Liver (tissue), 8 donors: ENCODE measurements at regions not wholly inside any gene's neighbourhood (a gene's known extent, or its start where the extent isn't known, plus 50 kb on each side); places are given as distances from the start of the nearest gene placed in this dataset.

Source experiments
- DNase-seq: peaks from one replicate; pipeline ENCODE4 v3.0.0-alpha.2; 2017; ENCODE audit warnings: low spot score
- H3K27ac ChIP-seq, 2 donors: one replicate each; pipeline ENCODE4 v1.7.0; 2013; ENCODE audit warnings: inconsistent platforms in 2 of 2, low read length in 2 of 2, control low read depth in 1 of 2, low read depth in 1 of 2, mild to moderate bottlenecking in 1 of 2
- H3K27me3 ChIP-seq, 4 donors: one replicate each; pipeline versions ENCODE4 v1.6.1 to v1.7.0; 2013; ENCODE audit warnings: low read length in 3 of 4, inconsistent platforms in 1 of 4, mild to moderate bottlenecking in 1 of 4, moderate library complexity in 1 of 4; ENCODE audit not compliant: control insufficient read depth in 4 of 4, insufficient read depth in 4 of 4
- H3K36me3 ChIP-seq, 4 donors: one replicate each; pipeline versions ENCODE4 v1.6.1 to v1.7.0; 2013; ENCODE audit warnings: low read length in 3 of 4, mild to moderate bottlenecking in 3 of 4, low read depth in 1 of 4, moderate library complexity in 1 of 4; ENCODE audit not compliant: control insufficient read depth in 4 of 4, insufficient read depth in 3 of 4
- H3K4me1 ChIP-seq, 4 donors: one replicate each; pipeline versions ENCODE4 v1.6.1 to v1.7.0; 2013; ENCODE audit warnings: low read length in 3 of 4, mild to moderate bottlenecking in 3 of 4, moderate library complexity in 1 of 4; ENCODE audit not compliant: control insufficient read depth in 4 of 4, insufficient read depth in 4 of 4
- H3K4me3 ChIP-seq, 3 donors: one replicate each; pipeline versions ENCODE4 v1.6.1 to v1.7.0; 2013; ENCODE audit warnings: low read length in 3 of 3, control low read depth in 1 of 3, low read depth in 1 of 3, mild to moderate bottlenecking in 1 of 3
- H3K9ac ChIP-seq, 2 donors: one replicate each; pipeline ENCODE4 v1.7.0; 2013; ENCODE audit warnings: low read length in 2 of 2, mild to moderate bottlenecking in 2 of 2, moderate library complexity in 2 of 2, control low read depth in 1 of 2, low read depth in 1 of 2
- H3K9me3 ChIP-seq, 4 donors: one replicate each; pipeline versions ENCODE4 v1.6.1 to v1.7.0; 2013; ENCODE audit warnings: low read length in 3 of 4; ENCODE audit not compliant: control insufficient read depth in 4 of 4
- EGR1 ChIP-seq, 2 donors: IDR thresholded peaks; 2 replicates each; pipeline ENCODE4 v1.6.1; 2016 to 2018; ENCODE audit warnings: antibody characterized with exemption in 2 of 2, low read depth in 2 of 2
- FOXA1 ChIP-seq: IDR thresholded peaks from 2 replicates; pipeline ENCODE4 v1.6.1; 2016; ENCODE audit warnings: antibody characterized with exemption
- FOXA2 ChIP-seq: IDR thresholded peaks from 2 replicates; pipeline ENCODE4 v1.6.1; 2016; ENCODE audit warnings: antibody characterized with exemption
- GABPA ChIP-seq, 2 donors: IDR thresholded peaks in 1 of 2; conservative IDR thresholded peaks in 1 of 2; 2 replicates each; pipeline ENCODE4 v1.6.1; 2016; ENCODE audit warnings: antibody characterized with exemption in 2 of 2, mild to moderate bottlenecking in 1 of 2, moderate library complexity in 1 of 2
- HNF4A ChIP-seq, 2 donors: conservative IDR thresholded peaks; 2 replicates each; pipeline ENCODE4 v1.6.1; 2016; ENCODE audit warnings: antibody characterized with exemption in 2 of 2, mild to moderate bottlenecking in 2 of 2
- HNF4G ChIP-seq: IDR thresholded peaks from 2 replicates; pipeline ENCODE4 v1.6.1; 2016; ENCODE audit warnings: antibody characterized with exemption
- JUND ChIP-seq, 2 donors: IDR thresholded peaks; 2 replicates each; pipeline ENCODE4 v1.6.1; 2016; ENCODE audit warnings: antibody characterized with exemption in 2 of 2
- NR2F2 ChIP-seq: IDR thresholded peaks from 2 replicates; pipeline ENCODE4 v1.6.1; 2016; ENCODE audit warnings: antibody characterized with exemption
- RAD21 ChIP-seq, 2 donors: IDR thresholded peaks; 2 replicates each; pipeline ENCODE4 v1.6.1; 2016; ENCODE audit warnings: antibody characterized with exemption in 2 of 2, mild to moderate bottlenecking in 2 of 2
- RXRA ChIP-seq, 2 donors: IDR thresholded peaks; 2 replicates each; pipeline ENCODE4 v1.6.1; 2017 to 2018; ENCODE audit warnings: antibody characterized with exemption in 2 of 2, mild to moderate bottlenecking in 1 of 2
- SP1 ChIP-seq: IDR thresholded peaks from 2 replicates; pipeline ENCODE4 v1.6.1; 2018; ENCODE audit warnings: antibody characterized with exemption, mild to moderate bottlenecking
- TAF1 ChIP-seq: conservative IDR thresholded peaks from 2 replicates; pipeline ENCODE4 v1.6.1; 2016; ENCODE audit warnings: antibody characterized with exemption, mild to moderate bottlenecking
- YY1 ChIP-seq: IDR thresholded peaks from 2 replicates; pipeline ENCODE4 v1.6.1; 2016; ENCODE audit warnings: antibody characterized with exemption, mild to moderate bottlenecking
- WGBS: extraction: QIAGEN DNeasy Blood & Tissue Kit; methylation state at CpG from one replicate; pipeline ENCODE4 v1.1.7; 2013; 5-methylcytosine and 5-hydroxymethylcytosine counted together
- TF ChIP-seq, protein P1 (sequence below): IDR thresholded peaks from 2 replicates; pipeline ENCODE4 v1.6.1; 2016; ENCODE audit warnings: antibody characterized with exemption, mild to moderate bottlenecking
- TF ChIP-seq, protein P2 (sequence below): IDR thresholded peaks from 2 replicates; pipeline ENCODE4 v1.6.1; 2016; ENCODE audit warnings: antibody characterized with exemption
- TF ChIP-seq, protein P3 (sequence below): fragments of 150-350 bp; IDR thresholded peaks from 2 replicates; pipeline ENCODE4 v1.5.1; 2017; ENCODE audit warnings: improper control_type of control experiment, low read depth, low read length; ENCODE audit not compliant: missing input control
- TF ChIP-seq, protein P4 (sequence below): IDR thresholded peaks from 2 replicates; pipeline ENCODE4 v1.6.1; 2016; ENCODE audit warnings: antibody characterized with exemption
- TF ChIP-seq, protein P5 (sequence below): IDR thresholded peaks from 2 replicates; pipeline ENCODE4 v1.6.1; 2016; ENCODE audit warnings: antibody characterized with exemption
- donor health status: healthy.
- donor health status: healthy.
- donor health status: healthy.
- donor health status: healthy.
- donor health status: healthy.

DNA sequence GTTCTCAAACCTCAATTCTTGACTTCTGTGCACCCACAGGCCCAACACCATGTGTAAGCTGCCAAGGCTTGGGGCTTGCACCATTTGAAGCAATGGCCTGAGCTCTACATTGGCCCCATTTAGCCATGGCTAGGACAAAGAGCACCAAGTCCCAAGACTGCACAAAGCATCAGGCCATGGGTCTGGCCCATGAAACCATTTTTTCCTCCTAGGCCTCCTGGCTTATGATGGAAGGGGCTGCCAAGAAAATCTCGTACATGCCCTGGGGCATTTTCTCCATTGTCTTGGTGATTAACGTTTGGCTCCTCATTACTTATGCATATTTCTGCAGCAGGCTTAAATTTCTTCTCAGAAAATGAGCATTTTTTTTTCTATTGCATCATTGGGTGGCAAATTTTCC lies 1128.7 kb upstream of the ADGRB3 start:
- no peak overlapping the region for H3K4me3 ChIP-seq
- TF ChIP-seq FOXA2 (no peak), TAF1 (no peak), JUND (IDR thresholded peaks at IDR 0.05) (no peak), NR2F2 (no peak), GABPA (IDR thresholded peaks at IDR 0.05 in 1 of 2, conservative IDR thresholded peaks at IDR 0.05 in 1 of 2) (no peak), YY1 (no peak), RXRA (IDR thresholded peaks at IDR 0.05) (no peak), RAD21 (IDR thresholded peaks at IDR 0.05) (no peak), EGR1 (IDR thresholded peaks at IDR 0.05; ENCODE audit: low read depth in 2 of 2) (no peak), SP1 (no peak), HNF4G (no peak), HNF4A (conservative IDR thresholded peaks at IDR 0.05) (no peak)
- TF ChIP-seq, protein P1, sequence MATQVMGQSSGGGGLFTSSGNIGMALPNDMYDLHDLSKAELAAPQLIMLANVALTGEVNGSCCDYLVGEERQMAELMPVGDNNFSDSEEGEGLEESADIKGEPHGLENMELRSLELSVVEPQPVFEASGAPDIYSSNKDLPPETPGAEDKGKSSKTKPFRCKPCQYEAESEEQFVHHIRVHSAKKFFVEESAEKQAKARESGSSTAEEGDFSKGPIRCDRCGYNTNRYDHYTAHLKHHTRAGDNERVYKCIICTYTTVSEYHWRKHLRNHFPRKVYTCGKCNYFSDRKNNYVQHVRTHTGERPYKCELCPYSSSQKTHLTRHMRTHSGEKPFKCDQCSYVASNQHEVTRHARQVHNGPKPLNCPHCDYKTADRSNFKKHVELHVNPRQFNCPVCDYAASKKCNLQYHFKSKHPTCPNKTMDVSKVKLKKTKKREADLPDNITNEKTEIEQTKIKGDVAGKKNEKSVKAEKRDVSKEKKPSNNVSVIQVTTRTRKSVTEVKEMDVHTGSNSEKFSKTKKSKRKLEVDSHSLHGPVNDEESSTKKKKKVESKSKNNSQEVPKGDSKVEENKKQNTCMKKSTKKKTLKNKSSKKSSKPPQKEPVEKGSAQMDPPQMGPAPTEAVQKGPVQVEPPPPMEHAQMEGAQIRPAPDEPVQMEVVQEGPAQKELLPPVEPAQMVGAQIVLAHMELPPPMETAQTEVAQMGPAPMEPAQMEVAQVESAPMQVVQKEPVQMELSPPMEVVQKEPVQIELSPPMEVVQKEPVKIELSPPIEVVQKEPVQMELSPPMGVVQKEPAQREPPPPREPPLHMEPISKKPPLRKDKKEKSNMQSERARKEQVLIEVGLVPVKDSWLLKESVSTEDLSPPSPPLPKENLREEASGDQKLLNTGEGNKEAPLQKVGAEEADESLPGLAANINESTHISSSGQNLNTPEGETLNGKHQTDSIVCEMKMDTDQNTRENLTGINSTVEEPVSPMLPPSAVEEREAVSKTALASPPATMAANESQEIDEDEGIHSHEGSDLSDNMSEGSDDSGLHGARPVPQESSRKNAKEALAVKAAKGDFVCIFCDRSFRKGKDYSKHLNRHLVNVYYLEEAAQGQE = no peak
- TF ChIP-seq, protein P2, sequence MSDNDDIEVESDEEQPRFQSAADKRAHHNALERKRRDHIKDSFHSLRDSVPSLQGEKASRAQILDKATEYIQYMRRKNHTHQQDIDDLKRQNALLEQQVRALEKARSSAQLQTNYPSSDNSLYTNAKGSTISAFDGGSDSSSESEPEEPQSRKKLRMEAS = no peak
- TF ChIP-seq, protein P3, sequence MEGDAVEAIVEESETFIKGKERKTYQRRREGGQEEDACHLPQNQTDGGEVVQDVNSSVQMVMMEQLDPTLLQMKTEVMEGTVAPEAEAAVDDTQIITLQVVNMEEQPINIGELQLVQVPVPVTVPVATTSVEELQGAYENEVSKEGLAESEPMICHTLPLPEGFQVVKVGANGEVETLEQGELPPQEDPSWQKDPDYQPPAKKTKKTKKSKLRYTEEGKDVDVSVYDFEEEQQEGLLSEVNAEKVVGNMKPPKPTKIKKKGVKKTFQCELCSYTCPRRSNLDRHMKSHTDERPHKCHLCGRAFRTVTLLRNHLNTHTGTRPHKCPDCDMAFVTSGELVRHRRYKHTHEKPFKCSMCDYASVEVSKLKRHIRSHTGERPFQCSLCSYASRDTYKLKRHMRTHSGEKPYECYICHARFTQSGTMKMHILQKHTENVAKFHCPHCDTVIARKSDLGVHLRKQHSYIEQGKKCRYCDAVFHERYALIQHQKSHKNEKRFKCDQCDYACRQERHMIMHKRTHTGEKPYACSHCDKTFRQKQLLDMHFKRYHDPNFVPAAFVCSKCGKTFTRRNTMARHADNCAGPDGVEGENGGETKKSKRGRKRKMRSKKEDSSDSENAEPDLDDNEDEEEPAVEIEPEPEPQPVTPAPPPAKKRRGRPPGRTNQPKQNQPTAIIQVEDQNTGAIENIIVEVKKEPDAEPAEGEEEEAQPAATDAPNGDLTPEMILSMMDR = no peak
- TF ChIP-seq, protein P4, sequence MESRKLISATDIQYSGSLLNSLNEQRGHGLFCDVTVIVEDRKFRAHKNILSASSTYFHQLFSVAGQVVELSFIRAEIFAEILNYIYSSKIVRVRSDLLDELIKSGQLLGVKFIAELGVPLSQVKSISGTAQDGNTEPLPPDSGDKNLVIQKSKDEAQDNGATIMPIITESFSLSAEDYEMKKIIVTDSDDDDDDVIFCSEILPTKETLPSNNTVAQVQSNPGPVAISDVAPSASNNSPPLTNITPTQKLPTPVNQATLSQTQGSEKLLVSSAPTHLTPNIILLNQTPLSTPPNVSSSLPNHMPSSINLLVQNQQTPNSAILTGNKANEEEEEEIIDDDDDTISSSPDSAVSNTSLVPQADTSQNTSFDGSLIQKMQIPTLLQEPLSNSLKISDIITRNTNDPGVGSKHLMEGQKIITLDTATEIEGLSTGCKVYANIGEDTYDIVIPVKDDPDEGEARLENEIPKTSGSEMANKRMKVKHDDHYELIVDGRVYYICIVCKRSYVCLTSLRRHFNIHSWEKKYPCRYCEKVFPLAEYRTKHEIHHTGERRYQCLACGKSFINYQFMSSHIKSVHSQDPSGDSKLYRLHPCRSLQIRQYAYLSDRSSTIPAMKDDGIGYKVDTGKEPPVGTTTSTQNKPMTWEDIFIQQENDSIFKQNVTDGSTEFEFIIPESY = no peak
- TF ChIP-seq, protein P5, sequence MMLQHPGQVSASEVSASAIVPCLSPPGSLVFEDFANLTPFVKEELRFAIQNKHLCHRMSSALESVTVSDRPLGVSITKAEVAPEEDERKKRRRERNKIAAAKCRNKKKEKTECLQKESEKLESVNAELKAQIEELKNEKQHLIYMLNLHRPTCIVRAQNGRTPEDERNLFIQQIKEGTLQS = no peak
- no peak for DNase-seq
- H3K27ac ChIP-seq = no peak overlapping the region
- no peaks in the 10 kb centered on the region for H3K4me1 ChIP-seq
- no peaks in the 10 kb centered on the region for H3K27me3 ChIP-seq
- no peak overlapping the region for H3K9ac ChIP-seq
- WGBS = 74% methylated on average over 2 of the region's 2 CpGs
- no peaks in the 10 kb centered on the region for H3K9me3 ChIP-seq
- no peaks in the 10 kb centered on the region for H3K36me3 ChIP-seq

DNA sequence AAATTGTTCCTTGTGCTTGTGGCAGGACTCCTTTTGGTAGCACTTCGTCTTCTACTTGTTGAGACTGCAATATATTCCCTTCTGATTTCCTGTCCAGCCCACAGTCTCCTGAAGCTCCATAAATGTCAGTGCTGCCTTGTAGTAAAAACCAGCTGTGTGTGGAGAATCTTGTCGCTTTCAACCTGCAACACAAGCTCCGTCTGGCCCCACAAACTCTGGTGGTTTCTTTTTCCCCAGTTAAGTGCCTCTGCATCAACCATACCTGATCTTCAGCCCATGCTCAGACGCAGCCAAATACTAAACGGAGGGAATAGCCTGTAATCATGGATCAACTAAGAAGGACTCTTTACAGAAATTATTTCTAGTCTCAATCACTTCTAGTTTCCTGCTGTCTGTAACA lies 1133.3 kb upstream of the ADGRB3 start:
- Histone ChIP-seq H3K27me3 (no peaks in the 10 kb centered on the region), H3K9me3 (no peaks in the 10 kb centered on the region), H3K4me1 (no peaks in the 10 kb centered on the region), H3K9ac (no peak overlapping the region), H3K27ac (no peak overlapping the region), H3K36me3 (no peaks in the 10 kb centered on the region), H3K4me3 (no peak overlapping the region)
- 63% methylated on average over 5 of the region's 5 CpGs for WGBS
- no peak for DNase-seq
- TF ChIP-seq SP1 (no peak), HNF4G (no peak), NR2F2 (no peak), HNF4A (conservative IDR thresholded peaks at IDR 0.05) (no peak), FOXA1 (no peak), YY1 (no peak), EGR1 (IDR thresholded peaks at IDR 0.05; ENCODE audit: low read depth in 2 of 2) (no peak), RXRA (IDR thresholded peaks at IDR 0.05) (no peak), JUND (IDR thresholded peaks at IDR 0.05) (no peak), RAD21 (IDR thresholded peaks at IDR 0.05) (no peak), FOXA2 (no peak)
- TF ChIP-seq, protein P1 = no peak
- TF ChIP-seq, protein P2 = no peak
- TF ChIP-seq, protein P3 = no peak
